ENCODE measurements at regions not wholly inside any gene's neighbourhood (a gene's known extent, or its start where the extent isn't known, plus 50 kb on each side); places are given as distances from the start of the nearest gene placed in this dataset.

DNA sequence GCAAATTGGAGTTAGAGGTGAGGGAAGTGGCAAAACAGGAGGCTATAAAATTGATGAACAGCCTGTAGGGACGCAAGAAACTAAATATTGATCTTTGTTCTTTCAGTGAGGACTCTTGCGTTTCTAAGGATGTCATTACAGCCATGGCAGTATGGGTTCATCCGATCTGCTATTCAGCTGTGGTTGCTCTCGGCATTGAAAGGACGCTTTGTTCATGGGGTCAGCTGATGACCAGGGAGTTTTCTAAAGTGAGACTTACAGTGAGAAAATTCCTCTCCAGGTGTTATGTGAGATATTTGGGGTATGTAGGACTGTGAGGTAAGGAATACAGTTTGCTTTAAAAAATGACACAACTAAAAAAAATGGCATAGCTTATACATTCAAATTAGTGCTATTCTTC lies 52.7 kb upstream of the PELI1 start:
- no peak for DNase-seq (ENCODE audit: low read depth)

DNA sequence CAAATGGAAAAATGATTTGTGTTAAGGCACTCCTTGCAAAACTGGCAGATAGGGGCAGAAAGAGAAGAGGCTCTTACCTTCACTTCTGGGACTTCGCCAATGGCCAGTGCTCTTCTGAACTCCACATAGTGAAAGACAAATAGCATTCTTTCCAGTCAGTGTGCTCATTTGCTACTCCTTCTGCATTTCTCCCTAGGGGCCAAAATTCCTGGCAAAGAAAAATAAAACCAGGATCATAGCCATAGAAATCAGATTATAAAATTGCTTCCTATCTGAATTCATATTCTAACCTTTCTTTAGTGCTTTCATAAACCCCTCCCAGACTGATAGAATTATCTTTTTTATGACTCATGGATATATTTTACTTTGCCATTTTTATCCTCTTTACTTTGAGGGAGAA lies 56.9 kb upstream of the PELI1 start:
- no peak for DNase-seq (ENCODE audit: low read depth)

DNA sequence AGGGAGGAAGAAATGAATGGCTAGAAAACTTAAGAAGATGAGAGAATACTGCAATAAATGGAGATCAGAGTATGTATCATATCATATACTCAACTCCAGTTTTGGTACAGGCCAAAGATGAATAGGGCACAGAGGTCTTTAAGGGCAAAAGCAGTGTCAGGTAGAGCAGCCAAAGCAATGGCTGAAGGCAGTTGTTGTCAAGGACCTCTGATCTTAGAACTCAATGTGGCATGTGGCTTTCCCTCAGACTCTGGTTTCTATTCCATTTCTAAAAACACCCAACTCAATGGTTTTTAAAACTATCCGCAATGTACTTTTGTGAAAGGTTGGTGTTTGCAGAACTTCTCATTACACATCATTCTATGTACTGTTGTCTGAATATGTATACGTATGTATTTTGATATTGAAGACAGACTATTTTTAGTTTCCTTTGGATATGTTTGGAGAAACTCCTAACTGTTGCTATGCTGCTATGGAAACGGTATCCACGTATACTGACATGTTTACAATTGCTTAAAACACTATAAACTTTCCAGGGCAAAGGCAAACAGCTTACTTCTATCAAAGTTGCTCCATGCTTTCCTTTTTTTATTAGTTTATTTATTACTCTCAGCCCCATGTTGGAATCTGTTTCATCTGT lies 58.1 kb upstream of the PELI1 start:
- DNase-seq (ENCODE audit: low read depth): no peak

GRCh38 chr2:64203131-64203857 lies 59.1 kb upstream of the PELI1 start:
- DNase-seq (ENCODE audit: low read depth): no peak

DNA sequence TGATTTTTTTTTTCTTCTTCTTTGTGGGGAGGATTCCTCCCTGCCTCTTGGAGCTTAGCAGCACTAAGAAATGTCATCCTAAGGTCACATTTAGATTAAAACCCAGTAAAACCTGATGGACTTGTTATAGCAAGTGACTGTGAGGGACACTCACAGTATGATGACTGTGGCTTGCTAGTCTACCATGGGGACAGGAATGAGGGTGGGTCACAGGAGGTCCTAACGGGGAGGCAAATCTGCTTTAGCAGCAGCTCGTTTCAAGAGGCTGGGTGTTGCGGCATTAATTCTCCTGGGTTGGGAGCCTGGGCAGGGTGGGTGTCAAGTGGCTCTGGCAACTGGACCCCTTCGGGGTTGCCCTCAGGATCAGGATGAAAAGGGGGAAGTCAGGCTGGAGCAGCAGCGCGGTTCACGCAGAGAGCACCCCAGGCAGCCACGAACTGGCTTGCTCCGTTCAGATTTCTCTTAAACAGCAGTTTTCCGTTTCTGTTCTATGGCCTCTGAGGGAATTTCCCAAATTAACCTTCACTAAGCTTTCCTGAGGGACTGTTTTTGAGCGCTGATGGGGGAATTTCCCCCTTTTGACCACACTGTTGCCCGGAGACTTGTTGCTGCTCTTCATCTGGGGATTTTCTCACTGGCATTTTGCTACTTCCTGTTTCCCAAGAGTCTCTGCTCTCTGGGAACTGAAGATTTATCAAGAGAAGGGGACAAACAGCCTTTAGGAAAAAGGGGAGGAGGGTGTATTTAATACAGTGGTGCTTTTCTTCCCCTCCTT lies 59.8 kb upstream of the PELI1 start:
- DNase-seq (ENCODE audit: low read depth): peak; percentile 53

GRCh38 chr2:64204703-64205102 lies 60.5 kb upstream of the PELI1 start:
- DNase-seq (ENCODE audit: low read depth): no peak

GRCh38 chr2:64205415-64205814 lies 61.2 kb upstream of the PELI1 start:
- DNase-seq (ENCODE audit: low read depth): no peak

DNA sequence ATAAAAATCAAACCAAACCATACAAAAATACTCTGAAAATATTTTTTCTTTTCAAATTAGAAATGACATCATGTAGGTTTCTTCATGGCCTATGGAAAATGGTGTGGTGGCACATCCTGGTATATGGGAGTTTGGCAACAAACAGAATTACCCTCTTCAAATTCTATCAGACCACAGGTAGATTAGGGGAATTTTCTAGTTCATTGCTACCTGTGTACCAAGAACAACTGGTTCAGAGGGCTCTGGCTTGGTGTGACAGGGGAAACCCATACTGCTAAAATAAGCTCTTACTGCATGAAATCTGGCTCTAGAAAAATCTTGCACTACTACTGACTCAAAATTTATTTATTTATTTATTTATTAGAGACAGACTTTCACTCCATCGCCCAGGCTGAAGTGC lies 63.4 kb upstream of the PELI1 start:
- no peak for DNase-seq (ENCODE audit: low read depth)

- DNase-seq (ENCODE audit: low read depth): no peak
Observed at GRCh38 chr2:64210816-64211215, 66.6 kb upstream of the PELI1 start.

DNA sequence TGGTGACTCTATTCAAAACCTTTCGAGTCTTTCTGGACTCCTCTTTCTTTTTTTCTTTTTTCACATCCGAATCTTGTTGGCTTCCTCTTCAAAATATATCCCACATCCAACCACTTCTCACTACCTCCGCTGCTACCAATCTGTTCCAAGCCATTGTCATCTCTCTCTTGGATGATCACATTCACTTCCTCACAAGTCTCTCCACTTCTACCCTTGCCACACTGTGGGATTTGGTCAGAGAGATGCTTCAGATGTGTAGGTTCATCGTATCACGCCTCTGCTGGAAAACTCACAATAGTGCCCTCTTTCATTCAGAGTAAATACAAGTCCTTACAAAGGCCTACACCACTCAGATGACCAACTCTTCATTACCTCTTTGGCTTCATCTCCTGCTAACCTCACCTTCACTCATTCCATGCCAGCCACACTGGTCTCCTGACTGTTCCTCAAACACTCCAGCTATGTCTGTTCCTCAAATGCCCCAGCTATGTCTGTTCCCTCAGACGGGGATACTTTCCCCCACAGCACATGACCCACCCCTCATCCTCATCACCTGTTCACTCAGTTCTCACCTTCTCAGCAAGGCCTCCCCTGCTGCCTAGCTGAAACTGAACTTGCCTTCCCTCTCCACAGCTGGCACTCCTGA lies 67.2 kb upstream of the PELI1 start:
- DNase-seq (ENCODE audit: low read depth): no peak

- DNase-seq (ENCODE audit: low read depth): no peak
Observed at GRCh38 chr2:64212346-64212745, 68.1 kb upstream of the PELI1 start.

- no peak for DNase-seq (ENCODE audit: low read depth)
Observed at GRCh38 chr2:64212801-64213321, 68.6 kb upstream of the PELI1 start.

GRCh38 chr2:64213532-64214275 lies 69.5 kb upstream of the PELI1 start:
- no peak for DNase-seq (ENCODE audit: low read depth)

DNA sequence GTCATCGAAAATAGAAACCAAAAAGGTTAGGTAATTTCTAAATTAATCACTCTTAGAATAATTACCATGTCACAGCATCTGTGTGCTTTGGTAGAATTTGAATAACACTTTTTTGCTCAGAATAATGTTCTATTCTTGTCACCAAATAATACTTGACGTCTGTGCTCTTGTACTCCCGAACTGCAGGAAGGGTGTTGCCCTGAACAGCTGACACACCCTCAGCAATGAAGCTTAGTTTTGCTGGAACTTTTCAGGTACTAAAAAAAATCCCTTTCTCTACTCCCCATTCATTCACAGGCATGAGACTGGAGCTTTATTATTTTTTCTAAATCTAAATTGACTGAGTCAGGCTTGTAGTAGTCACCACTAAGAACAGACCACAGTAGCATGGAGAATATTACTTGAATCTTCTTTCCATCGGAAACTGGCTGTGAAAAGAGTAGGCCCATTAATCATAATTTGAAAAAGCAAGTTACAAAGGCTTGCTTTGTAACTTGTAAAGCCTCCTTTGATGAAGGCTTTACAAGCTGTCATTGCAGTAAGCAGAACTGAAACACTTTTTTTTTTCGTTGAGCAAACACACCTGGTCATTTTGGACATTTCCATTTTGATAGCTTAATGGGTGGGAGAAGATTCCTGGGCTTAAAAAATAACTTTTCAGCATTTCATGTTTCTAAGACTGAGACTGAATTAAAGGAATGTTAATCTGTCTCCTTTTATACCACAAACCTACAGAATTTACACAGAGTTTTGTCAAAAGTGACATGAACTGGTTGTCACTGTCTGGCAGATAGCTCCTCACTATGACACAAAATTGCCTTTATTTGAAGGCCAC lies 70.3 kb upstream of the PELI1 start:
- no peak for DNase-seq (ENCODE audit: low read depth)

DNA sequence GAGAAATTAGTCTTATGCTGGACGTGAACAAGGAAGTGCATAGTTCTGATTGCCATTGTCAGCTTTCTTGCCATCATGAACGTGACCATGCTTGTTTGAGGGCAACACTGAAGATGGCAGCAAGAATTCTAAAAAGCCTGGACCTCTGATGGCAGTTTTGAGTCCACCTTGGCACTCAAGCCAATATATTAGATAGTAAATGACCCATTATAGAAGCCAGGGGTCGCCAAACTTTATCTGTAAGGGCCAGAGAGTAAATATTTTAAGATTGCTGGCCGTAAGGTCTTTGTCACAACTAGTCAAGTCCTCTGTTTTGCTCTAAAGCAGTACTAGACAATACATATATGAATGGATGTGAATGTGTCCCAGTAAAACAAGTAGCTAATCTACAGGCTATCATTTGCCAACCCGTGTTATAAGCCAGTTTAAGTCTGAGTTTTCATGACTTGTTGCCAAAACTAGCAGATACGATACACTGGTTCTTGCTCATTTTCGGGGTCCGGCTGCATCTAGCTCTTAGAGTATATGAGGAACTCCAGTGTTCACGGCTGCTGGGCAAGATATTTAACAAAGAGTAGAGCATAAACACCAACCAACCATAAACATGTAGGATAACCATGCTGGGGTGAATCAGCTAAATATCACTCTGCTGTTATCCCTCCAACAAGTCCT lies 73.1 kb upstream of the PELI1 start:
- DNase-seq (ENCODE audit: low read depth): no peak

DNA sequence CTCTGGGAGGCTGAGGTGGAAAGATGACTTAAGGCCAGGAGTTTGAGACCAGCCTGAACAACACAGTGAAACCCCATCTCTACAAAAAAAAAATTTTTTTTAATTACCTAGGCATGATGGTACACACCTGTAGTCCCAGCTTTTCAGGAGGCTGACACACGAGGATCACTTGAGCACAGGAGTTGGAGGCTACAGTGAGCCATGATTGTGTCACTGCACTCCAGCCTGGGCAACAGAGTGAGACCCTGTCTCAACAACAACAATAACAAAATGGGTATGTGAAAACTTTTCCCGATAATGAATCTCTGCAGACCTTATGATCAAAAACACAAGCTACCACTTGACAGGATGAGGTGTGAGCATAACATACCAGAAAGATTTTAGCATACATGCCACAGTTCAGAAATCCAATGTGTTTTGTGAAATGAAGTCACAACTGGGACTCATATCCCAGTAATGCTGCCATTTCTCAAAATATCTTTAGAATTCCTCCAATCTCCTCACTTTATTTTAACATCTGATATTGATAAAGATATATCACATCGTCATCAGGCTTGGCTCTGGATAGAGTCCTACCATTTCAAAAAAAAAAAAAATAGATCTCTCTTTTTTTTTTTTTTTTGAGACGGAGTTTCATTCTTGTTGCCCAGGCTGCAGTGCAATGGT lies 74.0 kb upstream of the PELI1 start:
- no peak for DNase-seq (ENCODE audit: low read depth)

DNA sequence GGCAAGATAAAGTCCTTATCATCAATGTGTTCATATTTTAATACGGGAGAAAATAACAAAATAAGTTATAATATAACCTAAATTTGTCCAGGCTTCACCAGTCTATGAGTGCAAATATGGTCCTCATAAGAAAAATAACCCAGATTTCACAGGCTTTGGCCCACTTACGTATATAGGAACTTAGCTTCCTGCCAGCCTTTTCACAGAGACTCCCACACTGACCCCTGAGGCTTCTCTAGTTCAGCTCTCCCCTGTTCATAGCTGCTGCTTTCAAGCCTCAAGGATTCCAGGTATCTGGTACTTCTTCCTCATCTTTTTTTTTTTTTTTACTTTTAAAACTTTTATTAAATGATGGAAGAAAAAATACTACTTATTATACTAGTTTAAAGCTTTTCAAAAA lies 74.9 kb upstream of the PELI1 start:
- no peak for DNase-seq (ENCODE audit: low read depth)

GRCh38 chr2:64220265-64220664 lies 76.0 kb upstream of the PELI1 start:
- DNase-seq (ENCODE audit: low read depth): no peak

DNA sequence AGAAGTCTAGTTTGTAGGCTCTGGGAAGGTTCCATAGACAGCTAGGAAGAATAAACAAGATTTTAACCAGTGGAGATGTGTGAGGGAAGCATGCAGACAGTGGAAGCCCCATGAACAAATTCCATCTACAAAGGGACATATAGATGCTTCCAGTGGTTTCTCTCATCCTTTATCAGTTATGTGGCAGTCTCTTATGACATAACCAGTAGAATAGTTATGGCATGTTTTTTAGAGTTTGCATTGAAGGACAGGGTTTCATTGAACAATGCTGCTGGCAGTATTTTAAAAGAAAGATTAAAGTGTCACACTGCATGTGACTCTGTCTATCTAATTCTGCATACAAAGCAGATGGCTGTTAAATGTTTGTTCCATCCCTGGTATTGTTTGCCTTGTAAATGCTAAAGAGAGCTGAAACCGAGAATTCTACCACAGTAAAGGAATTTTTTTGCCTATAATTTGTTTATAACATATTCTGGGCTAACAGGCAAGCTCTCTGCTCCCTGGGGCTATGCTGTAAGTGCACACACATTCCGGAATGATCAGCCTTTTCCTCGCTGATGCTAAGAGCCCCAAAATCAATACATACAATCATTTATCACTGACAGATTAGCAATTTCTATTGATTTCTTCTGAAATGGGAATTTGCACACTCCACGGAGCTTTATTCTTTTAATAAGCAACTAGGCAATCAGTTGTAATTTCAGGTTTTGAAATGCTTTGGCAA lies 76.8 kb upstream of the PELI1 start:
- DNase-seq (ENCODE audit: low read depth): no peak

All from activated T-cell treated with anti-CD3 and anti-CD28 coated beads for 24 hours (primary cell).